ENCODE measurements at regions not wholly inside any gene's neighbourhood (a gene's known extent, or its start where the extent isn't known, plus 50 kb on each side); places are given as distances from the start of the nearest gene placed in this dataset.

DNA sequence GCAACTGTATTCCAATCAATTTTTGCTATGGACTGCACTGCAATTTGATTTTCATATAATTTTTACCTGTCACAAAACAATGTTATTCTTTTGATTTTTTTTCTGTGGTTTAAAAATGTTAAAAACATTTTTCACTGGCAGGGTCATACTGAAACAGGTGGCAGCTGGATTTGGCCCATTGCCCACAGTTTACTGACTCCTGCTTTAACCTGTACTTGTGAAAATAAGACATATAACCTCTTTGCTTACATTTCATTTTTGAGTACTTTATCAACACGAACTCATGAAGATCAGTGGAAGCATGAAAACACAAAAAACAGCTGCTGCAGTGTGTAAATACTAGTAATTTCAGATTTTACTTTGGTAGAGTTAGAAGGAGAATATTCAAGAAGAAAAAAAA is 313.1 kb downstream of the WDR72 start:
- TF ChIP-seq, protein P1, sequence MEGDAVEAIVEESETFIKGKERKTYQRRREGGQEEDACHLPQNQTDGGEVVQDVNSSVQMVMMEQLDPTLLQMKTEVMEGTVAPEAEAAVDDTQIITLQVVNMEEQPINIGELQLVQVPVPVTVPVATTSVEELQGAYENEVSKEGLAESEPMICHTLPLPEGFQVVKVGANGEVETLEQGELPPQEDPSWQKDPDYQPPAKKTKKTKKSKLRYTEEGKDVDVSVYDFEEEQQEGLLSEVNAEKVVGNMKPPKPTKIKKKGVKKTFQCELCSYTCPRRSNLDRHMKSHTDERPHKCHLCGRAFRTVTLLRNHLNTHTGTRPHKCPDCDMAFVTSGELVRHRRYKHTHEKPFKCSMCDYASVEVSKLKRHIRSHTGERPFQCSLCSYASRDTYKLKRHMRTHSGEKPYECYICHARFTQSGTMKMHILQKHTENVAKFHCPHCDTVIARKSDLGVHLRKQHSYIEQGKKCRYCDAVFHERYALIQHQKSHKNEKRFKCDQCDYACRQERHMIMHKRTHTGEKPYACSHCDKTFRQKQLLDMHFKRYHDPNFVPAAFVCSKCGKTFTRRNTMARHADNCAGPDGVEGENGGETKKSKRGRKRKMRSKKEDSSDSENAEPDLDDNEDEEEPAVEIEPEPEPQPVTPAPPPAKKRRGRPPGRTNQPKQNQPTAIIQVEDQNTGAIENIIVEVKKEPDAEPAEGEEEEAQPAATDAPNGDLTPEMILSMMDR (IDR thresholded peaks at IDR 0.05), result no peak
- TF ChIP-seq, protein P2, sequence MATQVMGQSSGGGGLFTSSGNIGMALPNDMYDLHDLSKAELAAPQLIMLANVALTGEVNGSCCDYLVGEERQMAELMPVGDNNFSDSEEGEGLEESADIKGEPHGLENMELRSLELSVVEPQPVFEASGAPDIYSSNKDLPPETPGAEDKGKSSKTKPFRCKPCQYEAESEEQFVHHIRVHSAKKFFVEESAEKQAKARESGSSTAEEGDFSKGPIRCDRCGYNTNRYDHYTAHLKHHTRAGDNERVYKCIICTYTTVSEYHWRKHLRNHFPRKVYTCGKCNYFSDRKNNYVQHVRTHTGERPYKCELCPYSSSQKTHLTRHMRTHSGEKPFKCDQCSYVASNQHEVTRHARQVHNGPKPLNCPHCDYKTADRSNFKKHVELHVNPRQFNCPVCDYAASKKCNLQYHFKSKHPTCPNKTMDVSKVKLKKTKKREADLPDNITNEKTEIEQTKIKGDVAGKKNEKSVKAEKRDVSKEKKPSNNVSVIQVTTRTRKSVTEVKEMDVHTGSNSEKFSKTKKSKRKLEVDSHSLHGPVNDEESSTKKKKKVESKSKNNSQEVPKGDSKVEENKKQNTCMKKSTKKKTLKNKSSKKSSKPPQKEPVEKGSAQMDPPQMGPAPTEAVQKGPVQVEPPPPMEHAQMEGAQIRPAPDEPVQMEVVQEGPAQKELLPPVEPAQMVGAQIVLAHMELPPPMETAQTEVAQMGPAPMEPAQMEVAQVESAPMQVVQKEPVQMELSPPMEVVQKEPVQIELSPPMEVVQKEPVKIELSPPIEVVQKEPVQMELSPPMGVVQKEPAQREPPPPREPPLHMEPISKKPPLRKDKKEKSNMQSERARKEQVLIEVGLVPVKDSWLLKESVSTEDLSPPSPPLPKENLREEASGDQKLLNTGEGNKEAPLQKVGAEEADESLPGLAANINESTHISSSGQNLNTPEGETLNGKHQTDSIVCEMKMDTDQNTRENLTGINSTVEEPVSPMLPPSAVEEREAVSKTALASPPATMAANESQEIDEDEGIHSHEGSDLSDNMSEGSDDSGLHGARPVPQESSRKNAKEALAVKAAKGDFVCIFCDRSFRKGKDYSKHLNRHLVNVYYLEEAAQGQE (IDR thresholded peaks at IDR 0.05; ENCODE audit: insufficient read depth in 1 of 2, low read depth in 2 of 2, low read length in 1 of 2), result no peak
- TF ChIP-seq POLR2AphosphoS5 (IDR thresholded peaks at IDR 0.05; ENCODE audit: low read depth, low read length), result no peak
